GM04503 (cell line): ENCODE measurements at regions not wholly inside any gene's neighbourhood (a gene's known extent, or its start where the extent isn't known, plus 50 kb on each side); places are given as distances from the start of the nearest gene placed in this dataset.

Source experiments
- DNase-seq: peaks from one replicate; pipeline ENCODE4 v3.0.0-alpha.2; 2012; ENCODE audit warnings: low read depth

DNA sequence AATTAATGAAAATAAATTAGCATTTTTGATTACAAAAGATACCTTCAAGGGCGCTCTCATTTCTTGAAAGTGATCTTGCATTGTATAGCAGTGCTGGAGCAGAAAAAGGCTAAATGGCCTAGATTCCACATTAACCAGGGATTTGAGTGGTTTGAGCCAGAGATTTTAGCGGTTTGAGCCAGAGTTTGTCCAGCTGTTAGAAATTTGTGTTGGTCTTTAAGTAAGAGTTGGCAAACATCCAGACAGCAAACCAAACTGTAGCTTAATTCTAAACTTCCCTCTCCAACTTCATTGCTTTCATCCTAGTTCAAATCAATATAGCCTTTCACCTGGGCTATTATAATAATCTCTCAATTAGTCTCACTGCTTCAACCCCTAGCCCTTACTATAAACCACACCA, 351.7 kb downstream of the IGSF11 start:
- DNase-seq, result no peak

DNA sequence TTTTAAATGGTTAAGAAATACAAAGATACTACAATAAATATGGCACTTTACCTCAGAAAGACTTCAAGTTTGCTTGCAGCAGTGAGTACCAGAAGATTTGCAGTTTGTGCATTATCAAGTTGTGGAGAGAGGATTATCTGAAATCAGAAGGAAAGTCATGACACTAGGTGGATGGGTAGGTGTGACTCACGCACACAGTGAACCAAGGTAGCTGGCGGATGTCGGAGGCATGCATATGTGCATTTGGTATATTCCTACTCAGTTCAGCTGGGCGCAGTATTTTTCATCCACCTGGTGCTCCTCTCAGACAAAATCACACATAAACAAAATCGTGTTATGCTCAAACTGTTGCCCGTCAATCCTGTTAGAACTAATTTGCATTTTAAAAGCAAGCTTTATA, 351.0 kb downstream of the IGSF11 start:
- no peak for DNase-seq

DNA sequence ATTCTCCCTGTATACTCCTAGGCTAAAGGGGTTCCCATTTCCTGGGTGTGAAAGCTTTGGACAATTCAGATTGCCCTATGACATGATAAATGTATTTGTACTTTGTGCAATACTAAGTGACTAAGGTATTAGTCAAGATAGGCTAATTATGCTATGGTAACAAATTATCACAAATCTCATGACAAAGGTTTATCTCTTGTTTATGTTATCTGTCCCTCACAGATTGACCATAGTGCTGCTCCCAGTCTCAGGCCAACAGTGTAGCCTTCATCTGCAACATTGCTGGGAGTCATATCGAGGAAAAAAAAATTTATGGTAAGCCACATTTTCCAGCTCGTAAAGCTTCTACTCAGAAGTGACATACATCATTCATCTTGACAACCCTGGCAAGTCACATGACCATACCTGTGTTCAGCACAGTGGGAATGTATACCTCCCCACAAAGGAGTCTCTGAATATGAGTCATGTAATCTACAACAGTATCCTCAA, 346.2 kb downstream of the IGSF11 start:
- DNase-seq, result no peak

DNA sequence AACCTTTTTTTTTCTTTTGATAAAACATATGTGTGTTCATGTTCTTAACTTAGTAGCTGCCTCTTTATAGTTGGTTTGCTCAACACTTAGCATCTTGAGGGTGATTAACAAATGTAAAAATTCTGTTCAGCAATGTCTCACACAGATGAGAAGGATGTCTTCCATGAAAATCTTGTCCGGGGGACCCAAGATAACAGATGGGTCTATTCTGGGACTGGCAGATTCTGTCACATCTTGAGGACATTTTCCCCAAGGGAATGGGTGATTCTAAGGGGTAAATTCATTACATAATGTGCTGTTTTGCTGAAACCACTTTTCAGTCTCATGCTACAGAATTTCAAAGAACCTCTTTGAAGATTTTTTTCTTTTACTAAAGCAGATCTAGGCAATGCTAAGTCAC, 342.2 kb downstream of the IGSF11 start:
- DNase-seq, result no peak

DNA sequence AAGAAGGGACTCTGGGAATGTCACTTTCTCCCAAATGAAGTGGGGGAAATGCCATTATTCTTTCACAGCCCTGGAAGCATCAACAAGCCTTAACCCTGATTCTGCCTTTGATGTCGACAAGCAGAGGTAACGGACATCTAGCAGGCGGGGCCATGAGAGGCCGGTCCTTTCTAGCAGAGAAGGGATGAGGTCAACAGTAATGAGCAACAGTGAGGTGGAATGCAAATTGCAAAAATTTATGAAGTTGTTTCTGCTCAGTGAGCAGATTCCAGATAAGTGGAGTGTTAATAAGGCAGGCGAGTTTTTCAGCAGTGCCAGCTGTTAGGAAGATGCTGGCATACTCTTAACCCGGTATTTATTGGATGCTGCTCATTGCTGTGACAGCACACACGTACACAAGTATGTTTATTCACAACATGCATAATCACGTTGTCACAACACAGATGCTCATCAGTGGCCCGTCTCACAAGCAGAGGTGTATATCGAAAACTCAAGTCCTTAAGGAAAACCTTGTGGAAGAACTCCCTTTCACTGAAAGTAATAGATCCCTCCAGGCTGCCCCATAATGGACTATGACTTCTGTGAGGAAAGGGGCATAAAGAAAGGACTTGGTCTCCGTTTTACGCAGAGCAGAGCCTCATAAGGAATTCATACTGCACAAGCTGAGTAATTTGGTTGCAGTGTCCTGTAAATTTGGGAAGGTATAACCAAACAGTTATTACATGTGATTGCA, 329.0 kb downstream of the IGSF11 start:
- DNase-seq, result no peak

DNA sequence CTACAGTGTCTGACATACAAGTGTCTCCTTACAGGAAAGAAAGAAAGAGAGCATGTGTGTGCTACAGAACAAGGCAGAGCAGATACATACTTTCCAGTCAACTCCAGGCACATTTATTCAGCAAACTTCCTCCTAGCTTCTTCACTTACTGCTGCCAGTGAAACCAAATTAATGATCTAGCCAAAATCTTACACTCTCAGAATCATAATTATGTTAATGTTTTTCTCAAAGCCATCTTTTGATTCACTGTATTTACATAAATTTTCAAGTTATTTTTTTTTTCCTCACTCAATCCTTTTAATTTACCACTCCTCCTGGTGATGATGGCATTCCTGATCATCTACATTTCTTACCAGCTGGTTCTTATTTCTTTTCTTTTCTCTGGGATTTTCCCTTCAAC, 326.7 kb downstream of the IGSF11 start:
- DNase-seq, result no peak

DNA sequence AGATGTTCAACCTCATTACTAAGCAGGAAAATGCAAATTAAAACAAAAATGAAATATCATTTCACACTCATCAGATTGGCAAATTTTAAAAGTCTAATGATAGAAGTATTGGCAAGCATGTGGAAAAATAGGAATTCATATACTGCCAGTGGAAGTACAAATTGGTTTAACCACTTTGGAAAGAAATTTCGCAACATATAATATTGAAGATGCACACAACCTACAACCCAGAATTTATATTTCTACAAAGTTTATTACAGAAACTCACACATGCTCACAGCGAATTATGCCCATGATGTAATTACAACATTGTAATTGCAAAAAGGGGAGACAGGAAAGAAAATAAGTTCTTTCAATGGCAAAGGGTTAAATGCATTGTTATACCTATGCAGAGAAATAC, 324.1 kb downstream of the IGSF11 start:
- DNase-seq, result no peak

DNA sequence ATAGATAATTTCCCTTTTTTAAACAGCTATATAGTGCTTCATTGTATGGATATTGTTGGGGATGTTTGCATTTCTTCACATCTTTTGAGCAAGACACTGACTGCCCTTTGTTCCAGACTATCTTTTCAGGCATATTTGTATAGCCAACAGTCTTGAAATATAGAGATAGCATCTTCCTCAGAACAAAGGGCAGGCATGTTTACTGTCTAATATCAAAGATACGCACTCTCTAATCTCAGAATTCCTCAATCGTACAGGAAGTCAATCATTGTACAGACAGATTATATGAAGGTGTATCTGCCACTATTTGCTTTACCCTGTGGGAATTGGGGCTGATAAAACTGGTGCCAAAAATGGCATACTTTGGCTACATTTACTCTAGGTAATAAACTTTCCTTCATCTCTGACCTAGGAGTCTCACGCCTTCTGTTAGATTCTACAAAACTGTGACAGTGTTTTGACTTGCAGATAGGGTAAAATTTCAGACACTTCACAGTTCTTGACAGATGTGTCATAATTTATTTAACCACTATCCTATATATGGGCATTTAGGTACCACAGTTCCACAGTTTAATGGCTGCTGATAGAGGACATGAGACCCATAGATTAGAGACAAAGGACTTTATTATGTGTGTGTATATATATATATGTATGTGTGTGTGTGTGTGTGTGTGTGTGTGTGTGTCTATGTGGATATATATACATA, 321.0 kb downstream of the IGSF11 start:
- no peak for DNase-seq

DNA sequence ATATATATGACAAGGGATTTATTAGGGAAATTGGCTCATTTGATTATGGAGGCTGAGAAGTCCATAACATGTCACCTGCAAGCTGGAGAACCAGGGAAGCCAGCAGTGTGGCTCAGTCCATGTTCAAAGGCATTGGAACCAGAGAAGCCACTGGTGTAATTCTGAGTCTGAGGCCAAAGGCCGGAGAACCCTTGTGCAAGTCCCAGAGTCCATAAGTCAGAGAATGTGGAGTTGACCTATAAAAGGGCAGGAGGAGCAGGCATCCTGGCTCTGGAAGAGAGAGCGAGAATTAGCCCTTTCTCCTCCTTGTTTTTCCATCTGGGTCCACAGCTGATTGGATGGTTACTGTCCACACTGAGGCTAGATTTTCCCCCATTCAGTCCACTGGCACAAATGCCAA, 319.8 kb downstream of the IGSF11 start:
- DNase-seq, result no peak

DNA sequence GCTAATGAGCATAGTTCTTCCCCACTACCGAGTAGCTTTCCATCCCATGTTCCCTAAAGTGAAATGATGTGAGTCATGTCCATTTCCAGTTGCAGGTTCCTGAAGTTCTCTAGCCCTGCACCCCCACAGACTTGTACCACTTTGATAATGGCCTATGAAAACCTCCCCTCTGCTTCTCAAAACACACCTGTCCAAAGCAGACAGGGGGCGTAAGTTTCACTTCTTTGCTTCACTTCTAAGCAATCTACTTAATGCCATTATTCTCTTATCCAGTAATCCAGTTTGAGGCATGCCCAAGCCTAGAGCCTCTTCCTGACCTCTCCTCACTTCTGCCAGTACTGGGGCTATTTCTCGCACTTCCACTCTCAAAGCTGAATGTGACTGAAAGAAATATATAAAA, 305.1 kb downstream of the IGSF11 start:
- no peak for DNase-seq

DNA sequence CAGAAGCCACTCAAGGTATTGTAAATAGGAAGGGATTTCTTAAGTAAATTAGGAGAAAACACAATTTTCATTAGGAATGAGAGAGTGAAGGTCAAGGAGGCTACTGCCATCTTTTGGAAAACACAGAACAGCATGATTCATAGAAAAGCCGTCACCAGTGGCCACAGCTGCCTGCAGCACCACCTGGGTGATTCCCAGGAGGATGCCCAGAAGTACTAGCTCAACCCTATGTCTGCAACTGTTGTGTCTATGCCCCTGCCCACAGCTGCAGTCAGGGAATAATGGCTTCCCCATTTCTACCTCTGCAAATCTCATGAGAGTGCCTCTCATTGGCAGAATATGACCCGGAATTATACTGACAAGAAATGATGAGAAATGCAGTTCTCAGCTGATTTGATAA, 300.0 kb downstream of the IGSF11 start:
- DNase-seq, result no peak

DNA sequence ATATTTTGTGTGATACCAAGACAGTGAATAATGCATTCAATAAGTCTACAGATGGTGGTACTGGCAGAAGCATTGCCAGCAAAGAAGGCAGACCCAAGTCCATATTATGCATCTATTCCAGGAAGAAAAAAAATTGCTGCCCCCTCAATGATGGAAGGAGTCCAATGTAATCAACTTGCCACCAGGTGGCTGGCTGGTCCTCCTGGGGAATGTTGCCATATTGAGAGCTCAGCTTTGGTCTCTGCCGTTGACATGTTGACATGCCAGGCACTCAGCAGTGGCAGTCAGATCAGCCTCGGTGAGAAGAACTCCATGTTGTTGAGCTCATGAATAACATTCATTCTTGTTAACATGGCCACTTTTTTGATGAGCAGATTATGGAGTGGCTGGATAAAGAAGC, 298.5 kb downstream of the IGSF11 start:
- DNase-seq, result no peak

DNA sequence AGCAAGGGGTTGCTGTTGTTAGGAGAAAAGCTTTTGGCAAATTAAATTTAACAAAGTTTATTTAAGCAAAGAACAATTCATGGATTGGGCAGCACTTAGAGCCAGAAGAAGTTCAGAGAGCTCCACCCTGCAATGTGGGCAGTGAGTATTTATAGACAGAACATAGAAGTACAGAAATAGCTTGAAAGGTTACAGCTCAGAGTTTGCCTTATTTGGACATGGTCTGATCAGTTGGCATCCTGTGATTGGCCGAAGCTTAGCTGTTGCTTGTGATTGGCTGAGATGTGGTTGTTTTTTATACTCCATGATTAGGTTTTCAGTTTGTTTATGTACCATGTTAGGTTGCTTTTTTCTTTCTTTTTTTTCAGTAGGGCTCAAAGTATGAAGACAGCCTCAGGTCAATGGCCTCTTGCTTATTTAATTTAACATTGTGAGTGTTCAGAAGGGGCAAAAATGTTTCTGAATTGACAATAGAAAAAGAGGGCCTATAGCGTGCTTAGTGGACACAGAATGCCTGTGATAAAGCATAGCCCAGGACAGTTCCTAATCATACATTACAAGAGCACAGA, 293.8 kb downstream of the IGSF11 start:
- no peak for DNase-seq

DNA sequence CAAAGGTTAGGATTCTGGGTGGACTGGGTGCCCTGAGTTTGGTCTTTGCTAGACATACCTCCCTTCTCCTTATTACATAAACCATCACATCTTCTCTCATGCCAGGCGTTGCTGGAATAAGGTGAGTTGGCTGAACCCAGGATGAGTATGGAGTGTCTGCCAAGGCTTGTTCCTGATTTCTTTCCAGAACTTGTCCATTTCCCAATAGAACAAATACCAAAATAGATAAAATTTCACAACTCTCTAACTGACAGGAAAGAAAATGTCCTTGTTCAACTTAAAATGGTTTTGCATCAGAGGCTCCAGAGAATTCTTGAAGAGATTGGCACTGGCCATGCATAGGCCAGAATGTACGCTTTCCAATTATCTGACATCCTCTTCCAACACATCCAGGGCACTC, 291.9 kb downstream of the IGSF11 start:
- DNase-seq, result no peak

DNA sequence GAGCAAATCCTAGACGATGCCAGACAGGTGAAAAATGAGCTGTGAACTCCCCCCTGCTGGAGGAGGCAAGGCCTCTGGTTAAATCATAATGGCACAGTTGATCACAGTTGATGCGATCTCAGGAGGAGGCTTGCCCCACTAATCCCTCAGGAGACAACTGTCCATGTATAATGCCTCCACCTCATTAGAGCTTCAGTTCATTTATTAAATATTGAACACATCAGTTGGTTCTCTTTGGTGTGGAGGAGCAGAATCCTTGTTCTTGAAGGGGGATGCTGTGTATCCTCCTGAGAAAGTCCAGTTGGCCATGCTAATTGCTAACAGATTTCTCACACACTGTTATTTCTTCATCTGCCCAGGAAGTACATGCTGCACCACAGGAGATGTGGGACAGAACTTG, 290.5 kb downstream of the IGSF11 start:
- DNase-seq, result no peak

DNA sequence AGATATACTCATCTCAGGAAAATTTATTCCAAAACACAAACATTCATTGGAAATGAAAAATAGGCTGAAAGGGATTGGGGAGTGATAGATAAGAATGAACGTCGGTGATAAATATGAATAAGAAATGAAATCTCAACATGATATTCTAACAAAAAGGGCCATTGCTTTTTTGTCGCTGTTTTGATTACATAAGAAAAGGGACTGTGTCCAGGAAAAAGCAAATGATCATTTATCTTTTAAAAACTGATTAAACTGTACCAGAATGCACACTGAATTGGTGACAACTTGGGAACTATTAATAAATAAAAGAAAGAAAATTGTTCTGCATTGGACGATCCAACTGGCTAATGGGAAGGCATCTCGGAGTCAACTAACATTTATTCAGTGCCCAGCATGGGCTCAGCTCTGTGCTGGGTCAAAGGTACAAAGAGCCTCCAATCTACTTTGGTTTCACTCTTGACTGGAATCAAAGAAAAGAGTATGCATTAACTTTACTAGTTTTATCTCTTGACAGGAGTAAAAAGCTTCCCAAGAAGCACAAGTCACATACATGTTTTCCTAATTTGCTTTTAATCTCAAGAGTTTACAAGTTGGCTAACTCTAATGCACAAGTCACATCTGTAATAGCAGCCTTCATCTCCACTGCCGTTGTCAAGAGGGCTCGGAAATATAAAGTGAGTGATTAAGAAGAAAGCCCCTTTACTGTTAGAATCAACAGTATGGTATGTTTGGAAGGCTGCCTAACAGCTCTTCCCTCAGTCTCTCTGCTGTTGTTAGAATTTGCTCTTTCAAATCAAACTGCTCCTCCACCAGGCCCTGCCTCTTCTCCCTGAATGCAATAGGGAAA, 280.0 kb downstream of the IGSF11 start:
- no peak for DNase-seq

DNA sequence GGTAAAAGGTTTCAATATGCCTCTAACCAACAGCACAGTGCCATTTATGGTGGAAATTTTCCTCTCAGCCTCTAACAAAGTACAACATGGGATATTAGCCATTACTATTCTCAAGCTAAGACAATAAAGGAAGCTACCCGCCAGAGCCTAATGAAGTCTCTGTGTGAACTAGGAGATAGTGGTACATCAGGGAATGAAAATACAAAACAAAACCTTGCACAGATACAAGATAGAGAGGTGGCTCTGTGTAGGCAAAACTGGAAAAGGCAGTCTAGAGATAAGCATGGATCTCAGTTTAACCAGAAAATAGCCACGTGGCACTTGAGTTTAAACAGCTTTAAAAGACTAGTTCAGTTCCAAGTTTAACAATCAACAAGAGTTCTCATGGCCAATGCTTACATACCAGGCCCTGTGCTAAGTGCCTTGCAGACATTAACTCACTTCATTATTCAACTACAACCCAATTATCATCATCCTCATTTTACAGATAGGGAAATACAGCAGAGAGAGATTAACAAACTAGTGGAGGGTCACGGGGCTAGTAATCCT, 279.3 kb downstream of the IGSF11 start:
- no peak for DNase-seq

DNA sequence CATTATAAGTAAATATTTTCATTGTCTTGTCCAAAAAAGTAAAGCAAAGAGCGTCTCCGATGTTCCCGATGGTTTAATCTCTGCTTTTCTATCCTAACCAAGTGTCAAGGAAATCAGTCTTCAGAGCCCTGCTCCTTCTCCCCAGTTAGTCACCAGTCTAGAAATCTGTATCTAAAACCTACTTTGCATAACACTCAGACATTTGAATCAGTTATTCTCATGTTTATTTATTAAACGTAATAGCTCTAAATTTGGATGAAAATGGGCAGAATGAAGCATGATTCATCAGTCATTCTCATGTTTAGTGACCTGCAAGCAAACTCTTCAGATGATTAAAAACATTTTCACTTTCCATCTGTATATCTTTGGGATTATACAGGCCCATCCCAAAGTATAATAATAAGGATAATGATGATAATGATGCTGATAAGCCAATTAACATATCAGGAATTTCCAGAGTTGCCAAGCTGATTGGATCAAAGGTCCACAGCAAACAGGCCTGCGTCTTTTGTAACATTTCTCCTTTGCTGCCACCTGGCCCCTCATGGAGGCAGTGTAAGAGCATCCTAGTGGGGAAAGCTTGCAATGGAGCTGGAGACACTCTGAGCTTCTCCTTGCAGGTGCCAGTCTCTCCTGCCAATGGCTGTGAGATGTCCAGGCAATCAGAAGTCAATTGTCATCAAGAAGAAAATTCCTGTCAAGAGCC, 273.9 kb downstream of the IGSF11 start:
- no peak for DNase-seq

DNA sequence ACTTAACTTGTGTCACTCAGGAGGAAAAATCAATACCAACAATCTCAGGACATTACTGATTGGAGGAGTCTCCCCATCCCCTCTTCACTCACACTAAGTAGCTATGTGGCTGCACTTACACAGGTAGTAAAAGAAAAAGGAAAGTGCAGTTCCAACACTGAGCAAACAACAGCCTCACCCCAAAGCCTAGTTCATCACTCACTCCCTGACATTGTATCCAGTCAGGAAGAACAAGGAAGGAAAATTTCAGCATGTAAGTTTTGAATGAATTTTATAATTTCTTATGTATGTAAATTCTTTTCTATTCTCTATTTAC, 273.4 kb downstream of the IGSF11 start:
- no peak for DNase-seq

DNA sequence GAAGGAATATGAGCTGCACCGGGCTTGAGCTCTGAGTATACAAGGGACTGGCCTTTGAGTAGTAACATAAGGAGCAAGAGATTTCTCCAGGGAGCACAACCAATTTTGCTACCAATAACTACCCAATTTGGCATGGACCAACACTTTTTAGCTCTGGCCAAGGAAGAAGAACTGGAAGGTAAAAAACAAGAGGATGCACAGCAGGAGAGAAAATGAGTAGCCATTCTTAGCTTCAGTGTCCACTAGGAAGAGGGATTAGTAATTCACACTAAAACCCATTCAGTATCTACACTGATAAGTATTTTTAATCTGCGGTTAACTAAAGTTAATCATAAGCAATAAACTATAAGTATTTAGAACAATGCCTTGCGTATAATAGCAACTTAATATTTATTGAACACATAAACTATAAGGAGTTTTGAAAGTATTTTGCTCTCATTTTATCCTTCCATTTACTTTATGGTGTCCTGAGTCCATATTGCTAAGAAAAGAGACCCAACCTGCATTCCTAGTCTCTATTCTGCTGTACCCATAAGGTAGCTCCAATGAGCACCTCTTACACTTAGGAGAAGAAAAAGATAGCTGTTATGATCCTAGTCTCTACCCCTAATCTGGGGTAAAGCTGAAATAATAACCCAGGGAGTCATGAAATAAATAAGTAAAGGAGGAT, 268.9 kb downstream of the IGSF11 start:
- no peak for DNase-seq

DNA sequence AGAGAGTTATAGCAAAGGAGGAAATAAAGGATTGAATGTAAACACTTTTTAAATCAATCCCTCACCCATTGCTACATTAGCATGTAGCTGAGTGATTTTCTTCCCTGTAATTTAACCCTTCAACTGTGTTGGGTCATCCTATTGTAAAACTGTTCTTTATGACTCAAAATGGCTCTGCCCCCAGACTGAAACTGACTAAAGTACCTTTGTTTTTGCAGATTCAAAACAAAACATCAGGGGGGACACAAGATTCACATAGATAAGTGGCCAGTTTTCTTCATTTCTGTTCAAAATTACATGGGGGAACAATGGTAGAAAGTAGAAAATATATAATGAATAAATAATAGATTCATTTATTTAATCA, 268.4 kb downstream of the IGSF11 start:
- no peak for DNase-seq
